ENCODE measurements at regions not wholly inside any gene's neighbourhood (a gene's known extent, or its start where the extent isn't known, plus 50 kb on each side); places are given as distances from the start of the nearest gene placed in this dataset.

DNA sequence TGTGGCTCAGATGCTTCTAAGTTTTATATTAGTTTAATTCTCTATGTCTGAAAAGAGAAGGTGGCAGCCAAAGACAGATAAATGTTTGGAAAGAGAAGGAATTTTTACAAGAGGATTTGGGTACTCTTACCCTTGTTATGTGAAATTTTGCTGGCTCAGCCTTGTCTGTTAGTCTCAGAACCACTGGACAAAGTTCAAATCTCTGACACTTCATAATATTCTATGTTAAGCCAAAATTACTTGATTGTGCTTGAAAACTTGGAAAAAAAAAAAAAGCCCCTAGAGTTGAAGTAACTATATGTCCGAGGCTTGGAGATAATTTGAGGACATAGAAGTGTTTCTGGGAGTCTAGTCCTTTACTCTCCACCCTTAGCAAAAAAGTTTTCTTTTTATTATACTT is 1079.3 kb upstream of the LRRTM3 start:
- TF ChIP-seq, protein P1, sequence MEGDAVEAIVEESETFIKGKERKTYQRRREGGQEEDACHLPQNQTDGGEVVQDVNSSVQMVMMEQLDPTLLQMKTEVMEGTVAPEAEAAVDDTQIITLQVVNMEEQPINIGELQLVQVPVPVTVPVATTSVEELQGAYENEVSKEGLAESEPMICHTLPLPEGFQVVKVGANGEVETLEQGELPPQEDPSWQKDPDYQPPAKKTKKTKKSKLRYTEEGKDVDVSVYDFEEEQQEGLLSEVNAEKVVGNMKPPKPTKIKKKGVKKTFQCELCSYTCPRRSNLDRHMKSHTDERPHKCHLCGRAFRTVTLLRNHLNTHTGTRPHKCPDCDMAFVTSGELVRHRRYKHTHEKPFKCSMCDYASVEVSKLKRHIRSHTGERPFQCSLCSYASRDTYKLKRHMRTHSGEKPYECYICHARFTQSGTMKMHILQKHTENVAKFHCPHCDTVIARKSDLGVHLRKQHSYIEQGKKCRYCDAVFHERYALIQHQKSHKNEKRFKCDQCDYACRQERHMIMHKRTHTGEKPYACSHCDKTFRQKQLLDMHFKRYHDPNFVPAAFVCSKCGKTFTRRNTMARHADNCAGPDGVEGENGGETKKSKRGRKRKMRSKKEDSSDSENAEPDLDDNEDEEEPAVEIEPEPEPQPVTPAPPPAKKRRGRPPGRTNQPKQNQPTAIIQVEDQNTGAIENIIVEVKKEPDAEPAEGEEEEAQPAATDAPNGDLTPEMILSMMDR (IDR thresholded peaks at IDR 0.05; ENCODE audit: insufficient read depth, low read length, poor library complexity, severe bottlenecking): no peak
- TF ChIP-seq EZH2phosphoT487 (conservative IDR thresholded peaks at IDR 0.05; ENCODE audit: low read length): no peak
